ENCODE measurements at regions not wholly inside any gene's neighbourhood (a gene's known extent, or its start where the extent isn't known, plus 50 kb on each side); places are given as distances from the start of the nearest gene placed in this dataset.
A peak's percentile ranks its signal among the peaks of the same experiment; 100 is the strongest.
"Not testable (repeated sequence)": the region's sequence is repeated elsewhere in the genome, so short reads cannot be mapped to it uniquely, and the experiment has no call there.

GRCh38 chr12:31807773-31808097 lies 78.9 kb upstream of the AMN1 start:
- no peak overlapping the region for H3K27ac Mint-ChIP-seq
- Histone ChIP-seq H3K4me3 (ENCODE audit: low read length) (no peak overlapping the region), H3K4me1 (ENCODE audit: control insufficient read depth, insufficient read depth, low read length) (peaks cover 10% of the 10 kb centered on the region), H3K36me3 (ENCODE audit: control insufficient read depth, insufficient read depth, low read length) (no peaks in the 10 kb centered on the region), H3K9me3 (ENCODE audit: control insufficient read depth, insufficient read depth, low read length) (no peaks in the 10 kb centered on the region), H3K27ac (ENCODE audit: low read length) (peak overlapping the region; percentile 56), H3K27me3 (ENCODE audit: control insufficient read depth, insufficient read depth, low read length) (no peaks in the 10 kb centered on the region)
- TF ChIP-seq, protein P1, sequence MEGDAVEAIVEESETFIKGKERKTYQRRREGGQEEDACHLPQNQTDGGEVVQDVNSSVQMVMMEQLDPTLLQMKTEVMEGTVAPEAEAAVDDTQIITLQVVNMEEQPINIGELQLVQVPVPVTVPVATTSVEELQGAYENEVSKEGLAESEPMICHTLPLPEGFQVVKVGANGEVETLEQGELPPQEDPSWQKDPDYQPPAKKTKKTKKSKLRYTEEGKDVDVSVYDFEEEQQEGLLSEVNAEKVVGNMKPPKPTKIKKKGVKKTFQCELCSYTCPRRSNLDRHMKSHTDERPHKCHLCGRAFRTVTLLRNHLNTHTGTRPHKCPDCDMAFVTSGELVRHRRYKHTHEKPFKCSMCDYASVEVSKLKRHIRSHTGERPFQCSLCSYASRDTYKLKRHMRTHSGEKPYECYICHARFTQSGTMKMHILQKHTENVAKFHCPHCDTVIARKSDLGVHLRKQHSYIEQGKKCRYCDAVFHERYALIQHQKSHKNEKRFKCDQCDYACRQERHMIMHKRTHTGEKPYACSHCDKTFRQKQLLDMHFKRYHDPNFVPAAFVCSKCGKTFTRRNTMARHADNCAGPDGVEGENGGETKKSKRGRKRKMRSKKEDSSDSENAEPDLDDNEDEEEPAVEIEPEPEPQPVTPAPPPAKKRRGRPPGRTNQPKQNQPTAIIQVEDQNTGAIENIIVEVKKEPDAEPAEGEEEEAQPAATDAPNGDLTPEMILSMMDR (IDR thresholded peaks at IDR 0.05), result no peak
- no peak overlapping the region for H3K4me3 Mint-ChIP-seq
- H3K9me3 Mint-ChIP-seq, result no peaks in the 10 kb centered on the region
- 57% methylated on average over 1 of the region's 1 CpG for WGBS (ENCODE audit: insufficient coverage)
- intact Hi-C loops (cut with micrococcal nuclease), result no loop called here
- DNase-seq (peak in 1 of 2 donors; percentile 44), ATAC-seq (no peak)
- no peaks in the 10 kb centered on the region for H3K36me3 Mint-ChIP-seq
- H3K27me3 Mint-ChIP-seq (ENCODE audit: low read depth in 2 of 2), result no peaks in the 10 kb centered on the region
- H3K4me1 Mint-ChIP-seq, result peaks cover 24 to 32% of the 10 kb centered on the region in 2 donors

DNA sequence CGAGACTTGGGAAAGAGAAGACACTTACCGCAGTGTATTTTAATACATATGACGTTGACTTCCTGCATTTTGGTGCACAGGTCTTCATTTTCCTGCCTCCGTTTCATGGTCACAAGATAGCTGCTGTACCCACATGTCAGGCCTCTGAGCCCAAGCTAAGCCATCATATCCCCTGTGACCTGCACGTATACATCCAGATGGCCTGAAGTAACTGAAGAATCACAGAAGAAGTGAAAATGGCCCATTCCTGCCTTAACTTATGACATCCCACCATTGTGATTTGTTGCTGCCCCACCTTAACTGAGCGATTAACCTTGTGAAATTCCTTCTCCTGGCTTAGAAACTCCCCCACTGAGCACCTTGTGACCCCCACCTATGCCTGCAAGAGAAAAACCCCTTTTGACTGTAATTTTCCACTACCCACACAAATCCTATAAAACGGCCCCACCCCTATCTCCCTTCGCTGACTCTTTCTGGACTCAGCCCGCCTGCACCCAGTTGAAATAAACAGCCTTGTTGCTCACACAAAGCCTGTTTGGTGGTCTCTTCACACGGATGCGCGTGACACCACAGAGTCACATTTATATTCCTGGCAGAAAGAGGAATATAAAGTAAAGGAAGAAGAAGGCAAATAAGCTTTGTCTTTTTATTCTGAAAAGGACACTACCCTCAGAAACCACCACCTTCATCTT lies 78.4 kb upstream of the AMN1 start:
- Histone ChIP-seq H3K4me1 (ENCODE audit: control insufficient read depth, insufficient read depth, low read length) (peaks cover 10% of the 10 kb centered on the region), H3K27ac (ENCODE audit: low read length) (peak overlapping the region; percentile 56)
- WGBS (ENCODE audit: insufficient coverage), result 77% methylated on average over 10 of the region's 12 CpGs
- H3K4me1 Mint-ChIP-seq, result peaks cover 24 to 32% of the 10 kb centered on the region in 2 donors
- ATAC-seq; H3K36me3 ChIP-seq (ENCODE audit: control insufficient read depth, insufficient read depth, low read length); H3K36me3 Mint-ChIP-seq; H3K9me3 ChIP-seq (ENCODE audit: control insufficient read depth, insufficient read depth, low read length); H3K27me3 ChIP-seq (ENCODE audit: control insufficient read depth, insufficient read depth, low read length); intact Hi-C loops (cut with micrococcal nuclease); H3K4me3 ChIP-seq (ENCODE audit: low read length); H3K27me3 Mint-ChIP-seq (ENCODE audit: low read depth in 2 of 2); H3K4me3 Mint-ChIP-seq; H3K9me3 Mint-ChIP-seq: not testable (repeated sequence)
- H3K27ac Mint-ChIP-seq, result peak overlapping the region in 1 of 2 donors; percentile 67
- peak in 1 of 2 donors; percentile 40 for DNase-seq

DNA sequence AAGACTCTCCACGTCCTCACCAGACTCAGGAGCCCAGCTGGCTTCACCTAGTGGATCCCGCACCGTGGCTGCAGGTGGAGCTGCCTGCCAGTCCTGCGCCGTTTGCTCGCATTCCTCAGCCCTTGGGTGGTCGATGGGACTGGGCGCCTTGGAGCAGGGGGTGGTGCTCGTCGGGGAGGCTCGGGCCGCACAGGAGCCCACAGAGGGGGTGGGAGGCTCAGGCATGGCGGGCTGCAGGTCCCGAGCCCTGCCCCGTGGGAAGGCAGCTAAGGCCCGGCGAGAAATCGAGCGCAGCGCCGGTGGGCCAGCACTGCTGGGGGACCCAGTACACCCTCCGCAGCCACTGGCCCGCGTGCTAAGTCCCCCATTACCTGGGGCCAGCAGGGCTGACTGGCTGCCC lies 76.9 kb upstream of the AMN1 start:
- H3K4me3 Mint-ChIP-seq; intact Hi-C loops (cut with micrococcal nuclease); H3K36me3 Mint-ChIP-seq; H3K36me3 ChIP-seq (ENCODE audit: control insufficient read depth, insufficient read depth, low read length); ATAC-seq; H3K4me3 ChIP-seq (ENCODE audit: low read length); H3K9me3 Mint-ChIP-seq; H3K27me3 ChIP-seq (ENCODE audit: control insufficient read depth, insufficient read depth, low read length); H3K27ac Mint-ChIP-seq; DNase-seq; H3K27me3 Mint-ChIP-seq (ENCODE audit: low read depth in 2 of 2); H3K27ac ChIP-seq (ENCODE audit: low read length); H3K9me3 ChIP-seq (ENCODE audit: control insufficient read depth, insufficient read depth, low read length): not testable (repeated sequence)
- peaks cover 24 to 32% of the 10 kb centered on the region in 2 donors for H3K4me1 Mint-ChIP-seq
- 97% methylated on average over 21 of the region's 24 CpGs for WGBS (ENCODE audit: insufficient coverage)
- peaks cover 10% of the 10 kb centered on the region for H3K4me1 ChIP-seq (ENCODE audit: control insufficient read depth, insufficient read depth, low read length)

DNA sequence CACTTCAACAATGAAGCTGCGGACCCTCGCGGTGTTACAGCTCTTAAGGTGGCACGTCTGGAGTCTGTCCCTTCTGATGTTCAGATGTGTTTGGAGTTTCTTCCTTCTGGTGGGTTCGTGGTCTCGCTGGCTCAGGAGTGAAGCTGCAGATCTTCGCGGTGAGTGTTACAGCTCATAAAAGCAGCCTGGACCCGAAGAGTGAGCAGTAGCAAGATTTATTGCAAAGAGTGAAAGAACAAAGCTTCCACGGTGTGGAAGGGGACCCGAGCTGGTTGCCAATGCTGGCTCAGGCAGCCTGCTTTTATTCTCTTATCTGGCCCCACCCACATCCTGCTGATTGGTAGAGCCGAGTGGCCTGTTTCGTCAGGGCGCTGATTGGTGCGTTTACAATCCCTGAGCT lies 75.9 kb upstream of the AMN1 start:
- H3K9me3 ChIP-seq (ENCODE audit: control insufficient read depth, insufficient read depth, low read length); H3K36me3 Mint-ChIP-seq; H3K27me3 ChIP-seq (ENCODE audit: control insufficient read depth, insufficient read depth, low read length); H3K9me3 Mint-ChIP-seq; H3K27me3 Mint-ChIP-seq (ENCODE audit: low read depth in 2 of 2); ATAC-seq; H3K27ac ChIP-seq (ENCODE audit: low read length); intact Hi-C loops (cut with micrococcal nuclease); H3K4me3 ChIP-seq (ENCODE audit: low read length); H3K36me3 ChIP-seq (ENCODE audit: control insufficient read depth, insufficient read depth, low read length); H3K4me3 Mint-ChIP-seq: not testable (repeated sequence)
- Mint-ChIP-seq H3K4me1 (peaks cover 24 to 32% of the 10 kb centered on the region in 2 donors), H3K27ac (peak overlapping the region in 1 of 2 donors; percentile 56)
- H3K4me1 ChIP-seq (ENCODE audit: control insufficient read depth, insufficient read depth, low read length), result peaks cover 10% of the 10 kb centered on the region
- DNase-seq, result peak in 1 of 2 donors; percentile 15
- 42% methylated on average over 9 of the region's 15 CpGs for WGBS (ENCODE audit: insufficient coverage)

GRCh38 chr12:31804185-31804504 lies 75.3 kb upstream of the AMN1 start:
- no peak for DNase-seq
- H3K27me3 ChIP-seq (ENCODE audit: control insufficient read depth, insufficient read depth, low read length), result no peaks in the 10 kb centered on the region
- H3K4me3 ChIP-seq (ENCODE audit: low read length), result no peak overlapping the region
- H3K4me3 Mint-ChIP-seq, result no peak overlapping the region
- TF ChIP-seq, protein P1 (IDR thresholded peaks at IDR 0.05), result no peak
- 80% methylated on average over 1 of the region's 1 CpG for whole genome bisulfite sequencing (ENCODE audit: insufficient coverage)
- H3K9me3 ChIP-seq (ENCODE audit: control insufficient read depth, insufficient read depth, low read length), result no peaks in the 10 kb centered on the region
- no peaks in the 10 kb centered on the region for H3K36me3 ChIP-seq (ENCODE audit: control insufficient read depth, insufficient read depth, low read length)
- intact Hi-C loops (cut with micrococcal nuclease), result no loop called here
- H3K27ac ChIP-seq (ENCODE audit: low read length), result no peak overlapping the region
- H3K4me1 ChIP-seq (ENCODE audit: control insufficient read depth, insufficient read depth, low read length), result peaks cover 10% of the 10 kb centered on the region
- H3K27ac Mint-ChIP-seq, result peak overlapping the region in 1 of 2 donors; percentile 56
- H3K27me3 Mint-ChIP-seq (ENCODE audit: low read depth in 2 of 2), result no peaks in the 10 kb centered on the region
- H3K36me3 Mint-ChIP-seq, result no peaks in the 10 kb centered on the region
- ATAC-seq, result no peak
- H3K9me3 Mint-ChIP-seq, result no peaks in the 10 kb centered on the region
- H3K4me1 Mint-ChIP-seq, result peaks cover 24 to 32% of the 10 kb centered on the region in 2 donors

All from natural killer cell (primary cell).